Adrenal gland (tissue), 9 donors: ENCODE measurements at regions not wholly inside any gene's neighbourhood (a gene's known extent, or its start where the extent isn't known, plus 50 kb on each side); places are given as distances from the start of the nearest gene placed in this dataset.

Source experiments
- DNase-seq, 7 donors: peaks; one replicate each; pipeline ENCODE4 v3.0.0-alpha.2; 2019 to 2020
- H3K27ac ChIP-seq, 5 donors: fragments of 200-600 bp; sonication (generic) in 4 of 5; 1 replicate in 3 of 5; 2 replicates in 2 of 5; pipeline versions ENCODE4 v1.5.1 to v1.8.0; 2016 to 2020; ENCODE audit warnings: mild to moderate bottlenecking in 1 of 5
- H3K27me3 ChIP-seq: fragments of 200-600 bp; 2 replicates; pipeline ENCODE4 v1.8.0; 2021
- H3K36me3 ChIP-seq, 2 donors: fragments of 200-600 bp; replicated peaks in 1 of 2; 1 replicate in 1 of 2; 2 replicates in 1 of 2; pipeline versions ENCODE4 v1.5.1 to v1.8.0; 2018 to 2022
- H3K4me1 ChIP-seq, 2 donors: fragments of 200-600 bp; replicated peaks in 1 of 2; 1 replicate in 1 of 2; 2 replicates in 1 of 2; pipeline versions ENCODE4 v1.5.1 to v1.8.0; 2018 to 2021
- H3K4me3 ChIP-seq, 4 donors: fragments of 200-600 bp; sonication (generic) in 3 of 4; one replicate each; pipeline ENCODE4 v1.5.1; 2016 to 2018
- H3K9me3 ChIP-seq, 3 donors: fragments of 200-600 bp; sonication (generic) in 1 of 3; replicated peaks in 1 of 3; 1 replicate in 2 of 3; 2 replicates in 1 of 3; pipeline versions ENCODE4 v1.5.1 to v1.8.0; 2016 to 2021
- CTCF ChIP-seq, 6 experiments: fragments of 450-650 bp in 4 of 6; fragments of 200-600 bp in 2 of 6; sonication (generic) in 1 of 6; IDR thresholded peaks; 1 replicate in 5 of 6; 2 replicates in 1 of 6; pipeline versions ENCODE4 v1.5.1 to v1.8.0; 2016 to 2021; ENCODE audit warnings: antibody characterized with exemption in 6 of 6, mild to moderate bottlenecking in 2 of 6, moderate library complexity in 1 of 6
- POLR2A ChIP-seq, 2 donors: fragments of 450-650 bp; IDR thresholded peaks; one replicate each; pipeline ENCODE4 v1.6.1; 2017; ENCODE audit warnings: antibody characterized with exemption in 2 of 2, mild to moderate bottlenecking in 2 of 2, moderate library complexity in 1 of 2
- WGBS, 4 donors: extraction: QIAGEN DNeasy Blood & Tissue Kit in 2 of 4; methylation state at CpG; one replicate each; pipeline versions ENCODE4 v1.1.5 to v1.1.7; 2013 to 2017; 5-methylcytosine and 5-hydroxymethylcytosine counted together
- intact Hi-C, 2 donors: fragments of 100-400 bp; cut with DNase I; formaldehyde crosslinking; loops; one replicate each; pipeline versions ENCODE4 v1.14.1 to v1.15.0; 2022 to 2023
- donor health status: healthy with polysubstance abuse.
- donor health status: Bipolar disorder and iron deficiency.
- donor health status: DM: yes; HTN: yes; CAD: no.
- donor health status: DM: no; HTN: no; CAD: no.
- donor health status: DM: no; HTN: no; CAD: no.

DNA sequence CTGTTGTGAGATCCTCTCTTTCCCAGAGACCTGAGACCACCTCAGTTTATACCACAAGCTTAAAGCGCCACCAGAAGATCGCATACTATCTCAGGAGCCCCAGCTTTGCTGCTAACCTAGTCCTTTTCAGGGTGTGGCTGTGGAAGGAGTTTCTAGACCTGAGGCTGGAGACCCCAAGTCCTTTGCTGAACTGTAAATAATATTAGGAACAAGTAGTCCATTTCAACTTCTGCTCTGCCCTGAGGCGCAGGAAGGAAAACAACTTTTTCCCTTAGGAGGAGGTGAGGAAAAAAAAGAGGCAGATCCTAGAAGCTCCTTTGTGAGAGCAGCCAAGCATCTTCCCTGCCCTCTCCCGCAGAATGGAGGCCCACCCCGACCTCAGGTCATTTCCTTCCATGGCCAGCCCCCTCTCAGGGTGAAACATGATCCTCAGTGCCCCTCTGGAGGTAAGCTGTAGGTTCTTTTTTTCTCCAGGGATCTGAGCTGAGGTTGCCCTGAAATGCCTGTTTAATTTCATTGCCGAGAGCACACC lies 122.8 kb upstream of the LGALSL start:
- no peak overlapping the region for H3K4me3 ChIP-seq
- no peak overlapping the region for H3K27ac ChIP-seq
- intact Hi-C loops: loop anchor here (2.0 to 10.0 kb wide), 2 partner anchors 64 to 158 kb away; no protein-coding TSS in a partner anchor

GRCh38 chr2:64331849-64332699 lies 121.9 kb upstream of the LGALSL start:
- Histone ChIP-seq H3K27ac (no peak overlapping the region), H3K36me3 (no peaks in the 10 kb centered on the region), H3K9me3 (no peaks in the 10 kb centered on the region), H3K27me3 (no peaks in the 10 kb centered on the region), H3K4me1 (peaks cover 0 to 23% of the 10 kb centered on the region in 2 donors), H3K4me3 (no peak overlapping the region)
- intact Hi-C loops: loop anchor here (2.0 to 10.0 kb wide), 2 partner anchors 63 to 157 kb away; no protein-coding TSS in a partner anchor
- WGBS, 4 donors: 79 to 86% (median 82%) methylated on average over 8 of the region's 8 CpGs
- DNase-seq: no peak
- TF ChIP-seq CTCF (IDR thresholded peaks at IDR 0.05) (no peak), POLR2A (IDR thresholded peaks at IDR 0.05) (no peak)

More for the DNA sequence above, 122.8 kb upstream of the LGALSL start:
- Histone ChIP-seq H3K4me1 (peaks cover 0 to 25% of the 10 kb centered on the region in 2 donors), H3K27me3 (no peaks in the 10 kb centered on the region), H3K36me3 (no peaks in the 10 kb centered on the region), H3K9me3 (no peaks in the 10 kb centered on the region)
- TF ChIP-seq CTCF (IDR thresholded peaks at IDR 0.05): peak in 1 of 6 experiments; percentile 21
- TF ChIP-seq POLR2A (IDR thresholded peaks at IDR 0.05): no peak
- 36 to 47% (median 45%) methylated on average over 6 of the region's 6 CpGs for WGBS, 4 donors
- no peak for DNase-seq

- no peaks in the 10 kb centered on the region for H3K9me3 ChIP-seq
- no peak for DNase-seq
- 85 to 96% (median 90%) methylated on average over 1 of the region's 1 CpG for WGBS, 4 donors
- H3K27ac ChIP-seq: no peak overlapping the region
- TF ChIP-seq CTCF (IDR thresholded peaks at IDR 0.05) (no peak), POLR2A (IDR thresholded peaks at IDR 0.05) (no peak)
- H3K4me3 ChIP-seq: no peak overlapping the region
- peaks cover 0 to under 1% of the 10 kb centered on the region in 2 donors for H3K4me1 ChIP-seq
- H3K36me3 ChIP-seq: no peaks in the 10 kb centered on the region
- H3K27me3 ChIP-seq: no peaks in the 10 kb centered on the region
- intact Hi-C loops: loop anchor here in 1 of 2 donors (10.0 kb wide), 1 partner anchor 59 kb away; no protein-coding TSS in a partner anchor
Measured at GRCh38 chr2:64336171-64336570, 117.8 kb upstream of the LGALSL start.

DNA sequence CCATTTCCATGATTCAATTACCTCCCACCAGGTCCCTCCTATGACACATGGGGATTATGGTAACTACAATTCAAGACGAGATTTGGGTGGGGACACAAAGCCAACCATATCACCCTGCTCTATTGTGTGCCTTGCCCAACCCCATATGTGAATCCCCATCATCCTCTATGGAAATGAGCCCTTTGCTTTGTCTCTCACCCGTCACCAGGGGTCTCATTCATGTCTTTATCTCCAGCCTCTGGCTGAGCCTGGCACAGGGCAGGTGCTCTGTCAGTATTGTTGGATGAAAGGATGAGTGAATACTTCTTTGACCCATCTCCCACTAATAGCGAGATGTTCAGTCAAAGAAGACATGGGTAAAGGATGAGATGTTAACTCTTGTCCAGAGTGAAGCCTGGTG lies 116.6 kb upstream of the LGALSL start:
- TF ChIP-seq POLR2A (IDR thresholded peaks at IDR 0.05) (no peak), CTCF (IDR thresholded peaks at IDR 0.05) (no peak)
- Histone ChIP-seq H3K27me3 (no peaks in the 10 kb centered on the region), H3K4me3 (no peak overlapping the region), H3K27ac (no peak overlapping the region), H3K4me1 (no peaks in the 10 kb centered on the region), H3K9me3 (no peaks in the 10 kb centered on the region), H3K36me3 (no peaks in the 10 kb centered on the region)
- WGBS, 4 donors: 93 to 100% (median 95%) methylated on average over 3 of the region's 3 CpGs
- peak in 1 of 7 donors; percentile 25 for DNase-seq
- intact Hi-C loops: loop anchor here in 1 of 2 donors (10.0 kb wide), 1 partner anchor 57 kb away; no protein-coding TSS in a partner anchor
